ENCODE measurements at regions not wholly inside any gene's neighbourhood (a gene's known extent, or its start where the extent isn't known, plus 50 kb on each side); places are given as distances from the start of the nearest gene placed in this dataset.

- Histone ChIP-seq H3K9me3 (no peaks in the 10 kb centered on the region), H3K27ac (no peak overlapping the region), H3K36me3 (ENCODE audit: low read depth, missing control alignments) (no peaks in the 10 kb centered on the region), H3K27me3 (no peaks in the 10 kb centered on the region), H3K4me1 (no peaks in the 10 kb centered on the region), H3K4me3 (no peak overlapping the region)
- no peak for DNase-seq
- TF ChIP-seq CTCF (IDR thresholded peaks at IDR 0.05) (no peak), POLR2A (IDR thresholded peaks at IDR 0.05) (no peak)
- 91 to 92% methylated on average over 3 of the region's 3 CpGs for WGBS, 2 donors
- intact Hi-C loops (cut with DNase I; ENCODE audit: low total_unique reads), result no loop called here
Observed at GRCh38 chr3:20909511-20909910, 723.5 kb upstream of the SGO1 start.

- TF ChIP-seq CTCF (IDR thresholded peaks at IDR 0.05), result no peak
- no peak for TF ChIP-seq POLR2A (IDR thresholded peaks at IDR 0.05)
- intact Hi-C loops (cut with DNase I; ENCODE audit: low total_unique reads), result no loop called here
- no peak overlapping the region for H3K4me3 ChIP-seq
- WGBS, 2 donors, result 63 to 74% methylated on average over 8 of the region's 8 CpGs
- H3K27ac ChIP-seq, result no peak overlapping the region
- no peaks in the 10 kb centered on the region for H3K36me3 ChIP-seq (ENCODE audit: low read depth, missing control alignments)
- no peaks in the 10 kb centered on the region for H3K27me3 ChIP-seq
- no peak for DNase-seq
- no peaks in the 10 kb centered on the region for H3K9me3 ChIP-seq
- no peaks in the 10 kb centered on the region for H3K4me1 ChIP-seq
Observed at GRCh38 chr3:20905210-20905805, 719.3 kb upstream of the SGO1 start.

GRCh38 chr3:20904671-20905070 is 718.7 kb upstream of the SGO1 start:
- Histone ChIP-seq H3K4me3 (no peak overlapping the region), H3K27ac (no peak overlapping the region), H3K27me3 (no peaks in the 10 kb centered on the region), H3K4me1 (no peaks in the 10 kb centered on the region), H3K36me3 (ENCODE audit: low read depth, missing control alignments) (no peaks in the 10 kb centered on the region), H3K9me3 (no peaks in the 10 kb centered on the region)
- TF ChIP-seq POLR2A (IDR thresholded peaks at IDR 0.05) (no peak), CTCF (IDR thresholded peaks at IDR 0.05) (no peak)
- intact Hi-C loops (cut with DNase I; ENCODE audit: low total_unique reads), result no loop called here
- no peak for DNase-seq
- WGBS, 2 donors, result 38 to 40% methylated on average over 3 of the region's 3 CpGs

GRCh38 chr3:20898962-20899361 is 713.0 kb upstream of the SGO1 start:
- no peak overlapping the region for H3K4me3 ChIP-seq
- H3K9me3 ChIP-seq, result no peaks in the 10 kb centered on the region
- intact Hi-C loops (cut with DNase I; ENCODE audit: low total_unique reads), result no loop called here
- no peak overlapping the region for H3K27ac ChIP-seq
- 92 to 97% methylated on average over 2 of the region's 2 CpGs for WGBS, 2 donors
- H3K27me3 ChIP-seq, result no peaks in the 10 kb centered on the region
- H3K36me3 ChIP-seq (ENCODE audit: low read depth, missing control alignments), result no peaks in the 10 kb centered on the region
- no peak for DNase-seq
- no peaks in the 10 kb centered on the region for H3K4me1 ChIP-seq
- no peak for TF ChIP-seq POLR2A (IDR thresholded peaks at IDR 0.05)
- no peak for TF ChIP-seq CTCF (IDR thresholded peaks at IDR 0.05)

- no peaks in the 10 kb centered on the region for H3K4me1 ChIP-seq
- intact Hi-C loops (cut with DNase I; ENCODE audit: low total_unique reads), result no loop called here
- no peak for DNase-seq
- no peak for TF ChIP-seq CTCF (IDR thresholded peaks at IDR 0.05)
- TF ChIP-seq POLR2A (IDR thresholded peaks at IDR 0.05), result no peak
- no peak overlapping the region for H3K27ac ChIP-seq
- no peaks in the 10 kb centered on the region for H3K9me3 ChIP-seq
- 83 to 87% methylated on average over 2 of the region's 2 CpGs for WGBS, 2 donors
- H3K36me3 ChIP-seq (ENCODE audit: low read depth, missing control alignments), result no peaks in the 10 kb centered on the region
- no peak overlapping the region for H3K4me3 ChIP-seq
- no peaks in the 10 kb centered on the region for H3K27me3 ChIP-seq
Observed at GRCh38 chr3:20890111-20890519, 704.1 kb upstream of the SGO1 start.

Measured in testis (tissue), 2 donors.